ENCODE measurements at regions not wholly inside any gene's neighbourhood (a gene's known extent, or its start where the extent isn't known, plus 50 kb on each side); places are given as distances from the start of the nearest gene placed in this dataset.

- H3K27me3 Mint-ChIP-seq (ENCODE audit: low read depth) = no peaks in the 10 kb centered on the region
- no peak for TF ChIP-seq CTCF (IDR thresholded peaks at IDR 0.05)
- no peaks in the 10 kb centered on the region for H3K9me3 Mint-ChIP-seq (ENCODE audit: low read depth)
- peak overlapping the region; percentile 78 for H3K27ac Mint-ChIP-seq (ENCODE audit: unreplicated experiment)
- H3K4me1 Mint-ChIP-seq (ENCODE audit: low read depth) = peaks cover 37% of the 10 kb centered on the region
- DNase-seq (ENCODE audit: low spot score) = no peak
- no peaks in the 10 kb centered on the region for H3K36me3 Mint-ChIP-seq (ENCODE audit: low read depth)
- H3K4me3 Mint-ChIP-seq (ENCODE audit: unreplicated experiment) = no peak overlapping the region
These were observed 85.6 kb upstream of the SLC35G4 start for GRCh38 chr18:11523804-11524203.

DNA sequence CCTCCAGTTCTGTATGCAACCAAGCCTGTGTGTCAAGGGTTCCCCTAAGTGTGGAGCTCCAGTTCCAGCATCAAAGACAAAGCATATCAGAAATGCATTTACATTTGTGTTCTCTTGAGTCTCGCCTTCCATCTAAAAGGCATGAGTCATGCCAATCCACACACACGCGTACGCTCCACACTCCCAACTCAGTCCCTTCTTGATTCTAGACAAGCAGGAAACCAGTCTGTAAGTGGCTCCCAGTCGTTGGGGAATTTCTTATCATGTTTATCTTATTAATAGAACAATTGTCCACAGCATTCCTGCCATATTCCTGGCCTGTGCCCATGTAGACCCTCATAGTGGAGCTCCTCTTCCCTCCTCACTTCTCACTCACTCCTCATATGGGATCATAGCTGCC is 86.4 kb upstream of the SLC35G4 start:
- H3K4me1 Mint-ChIP-seq (ENCODE audit: low read depth) = peaks cover 35% of the 10 kb centered on the region
- H3K36me3 Mint-ChIP-seq (ENCODE audit: low read depth) = no peaks in the 10 kb centered on the region
- DNase-seq (ENCODE audit: low spot score) = no peak
- peak overlapping the region; percentile 78 for H3K27ac Mint-ChIP-seq (ENCODE audit: unreplicated experiment)
- no peak overlapping the region for H3K4me3 Mint-ChIP-seq (ENCODE audit: unreplicated experiment)
- no peak for TF ChIP-seq CTCF (IDR thresholded peaks at IDR 0.05)
- H3K27me3 Mint-ChIP-seq (ENCODE audit: low read depth) = no peaks in the 10 kb centered on the region
- no peaks in the 10 kb centered on the region for H3K9me3 Mint-ChIP-seq (ENCODE audit: low read depth)

DNA sequence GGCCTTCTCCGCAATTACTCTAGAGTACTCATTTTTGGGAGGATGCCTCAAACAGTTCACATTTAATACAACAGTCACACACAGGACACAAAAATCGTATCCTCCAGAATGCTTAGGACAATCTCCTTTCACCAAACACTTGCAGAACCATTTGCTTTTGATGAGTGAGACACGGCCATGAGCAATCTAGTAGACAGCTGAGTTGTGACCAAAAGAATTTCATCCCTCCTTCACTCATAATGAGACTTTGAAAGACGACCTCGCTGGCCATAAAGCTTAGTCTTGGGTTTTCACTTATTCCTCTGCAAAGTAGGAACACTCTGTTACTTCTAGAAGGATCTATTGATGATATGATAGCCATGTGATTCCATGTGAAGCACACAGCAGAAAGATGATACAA is 87.5 kb upstream of the SLC35G4 start:
- Mint-ChIP-seq H3K36me3 (ENCODE audit: low read depth) (no peaks in the 10 kb centered on the region), H3K9me3 (ENCODE audit: low read depth) (no peaks in the 10 kb centered on the region), H3K27ac (ENCODE audit: unreplicated experiment) (no peak overlapping the region), H3K4me3 (ENCODE audit: unreplicated experiment) (no peak overlapping the region), H3K27me3 (ENCODE audit: low read depth) (no peaks in the 10 kb centered on the region), H3K4me1 (ENCODE audit: low read depth) (peaks cover 33% of the 10 kb centered on the region)
- DNase-seq (ENCODE audit: low spot score) = no peak
- TF ChIP-seq CTCF (IDR thresholded peaks at IDR 0.05) = no peak

GRCh38 chr18:11520536-11520935 is 88.9 kb upstream of the SLC35G4 start:
- no peak for DNase-seq (ENCODE audit: low spot score)
- Mint-ChIP-seq H3K36me3 (ENCODE audit: low read depth) (no peaks in the 10 kb centered on the region), H3K4me3 (ENCODE audit: unreplicated experiment) (no peak overlapping the region), H3K27me3 (ENCODE audit: low read depth) (no peaks in the 10 kb centered on the region), H3K4me1 (ENCODE audit: low read depth) (peaks cover 33% of the 10 kb centered on the region), H3K9me3 (ENCODE audit: low read depth) (no peaks in the 10 kb centered on the region), H3K27ac (ENCODE audit: unreplicated experiment) (no peak overlapping the region)
- no peak for TF ChIP-seq CTCF (IDR thresholded peaks at IDR 0.05)

DNA sequence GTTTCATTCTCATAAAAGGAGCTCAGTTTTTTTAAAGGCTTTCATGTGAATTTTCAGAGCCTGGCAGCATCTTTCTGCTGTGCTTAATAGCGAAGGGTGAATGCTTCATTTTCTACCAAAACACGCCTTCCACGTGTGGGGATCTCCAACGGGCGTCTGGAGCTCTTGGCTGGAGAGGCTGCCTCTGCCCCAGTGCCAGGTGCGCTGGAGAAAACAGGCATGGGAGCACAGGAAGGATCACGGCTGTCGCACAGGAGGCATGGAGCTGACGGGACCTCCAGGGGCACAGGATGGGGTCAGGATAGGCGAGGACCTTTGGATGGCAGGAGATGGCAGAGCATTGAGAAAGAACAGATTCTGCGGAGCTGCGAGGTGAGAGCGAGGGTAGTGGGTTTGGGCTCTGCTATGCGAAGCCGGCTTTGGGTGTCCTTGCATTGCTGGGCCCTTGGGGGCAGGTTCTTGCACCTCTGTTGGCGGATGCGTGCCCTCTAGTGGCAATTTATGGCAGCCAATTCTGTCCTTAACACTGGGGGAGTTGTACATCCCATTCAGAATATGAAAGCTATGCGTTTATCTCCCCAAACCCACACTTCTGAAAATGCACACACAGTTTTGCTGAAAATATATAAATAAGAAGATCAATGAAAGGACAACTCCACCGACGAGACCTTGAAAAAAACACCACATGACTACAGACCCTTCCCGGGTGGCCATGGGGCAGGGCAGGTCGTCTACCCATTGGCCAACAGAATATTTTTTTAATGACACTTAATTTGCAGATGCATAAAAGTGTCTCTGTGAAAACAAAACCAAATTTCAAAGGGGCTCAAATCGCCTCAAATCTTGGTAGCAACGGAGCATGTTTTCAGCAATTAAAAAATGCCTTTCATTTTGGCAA is 90.4 kb upstream of the SLC35G4 start:
- Mint-ChIP-seq H3K27me3 (ENCODE audit: low read depth) (no peaks in the 10 kb centered on the region), H3K27ac (ENCODE audit: unreplicated experiment) (no peak overlapping the region), H3K9me3 (ENCODE audit: low read depth) (no peaks in the 10 kb centered on the region), H3K36me3 (ENCODE audit: low read depth) (no peaks in the 10 kb centered on the region), H3K4me1 (ENCODE audit: low read depth) (peaks cover 31% of the 10 kb centered on the region), H3K4me3 (ENCODE audit: unreplicated experiment) (no peak overlapping the region)
- peak; percentile 80 for TF ChIP-seq CTCF (IDR thresholded peaks at IDR 0.05)
- no peak for DNase-seq (ENCODE audit: low spot score)

All from chondrocyte (in vitro differentiated cells).